Kidney (tissue), 13 donors: ENCODE measurements at regions not wholly inside any gene's neighbourhood (a gene's known extent, or its start where the extent isn't known, plus 50 kb on each side); places are given as distances from the start of the nearest gene placed in this dataset.

Experiments
- DNase-seq, 5 donors: peaks; one replicate each; pipeline ENCODE4 v3.0.0-alpha.2; 2013 to 2020
- FAIRE-seq: peaks from 2 replicates; lab custom pipeline; 2012; peaks lifted over from hg19 to GRCh38; lab: Jason Lieb, UNC
- H3K27ac ChIP-seq, 2 donors: one replicate each; pipeline ENCODE4 v1.7.0; 2013; ENCODE audit warnings: low read depth in 2 of 2, low read length in 2 of 2, inconsistent platforms in 1 of 2
- H3K27me3 ChIP-seq: one replicate; pipeline ENCODE4 v1.7.1; 2013; ENCODE audit warnings: low read length, inconsistent platforms; ENCODE audit not compliant: control insufficient read depth, insufficient read depth
- H3K36me3 ChIP-seq, 3 donors: one replicate each; pipeline versions ENCODE4 v1.7.0 to v1.7.1; 2013; ENCODE audit warnings: low read length in 3 of 3, control low read depth in 1 of 3, inconsistent platforms in 1 of 3; ENCODE audit not compliant: insufficient read depth in 3 of 3, control insufficient read depth in 2 of 3
- H3K4me1 ChIP-seq, 3 donors: one replicate each; pipeline versions ENCODE4 v1.7.0 to v1.7.1; 2013; ENCODE audit warnings: low read length in 3 of 3, inconsistent platforms in 1 of 3, low read depth in 1 of 3; ENCODE audit not compliant: control insufficient read depth in 2 of 3, insufficient read depth in 2 of 3
- H3K4me3 ChIP-seq, 3 donors: one replicate each; pipeline versions ENCODE4 v1.7.0 to v1.8.1; 2013; ENCODE audit warnings: low read length in 3 of 3, control low read depth in 1 of 3, inconsistent platforms in 1 of 3
- H3K9ac ChIP-seq, 3 donors: one replicate each; pipeline versions ENCODE4 v1.7.0 to v1.7.1; 2013; ENCODE audit warnings: low read length in 3 of 3, control low read depth in 1 of 3, inconsistent platforms in 1 of 3
- H3K9me3 ChIP-seq, 3 donors: one replicate each; pipeline versions ENCODE4 v1.7.0 to v1.7.1; 2013; ENCODE audit warnings: low read length in 3 of 3, control low read depth in 1 of 3, inconsistent platforms in 1 of 3; ENCODE audit not compliant: control insufficient read depth in 2 of 3, insufficient read depth in 1 of 3
- CTCF ChIP-seq: IDR thresholded peaks from 3 replicates; pipeline ENCODE4 v1.5.1; 2012; ENCODE audit warnings: mild to moderate bottlenecking, moderate library complexity, borderline replicate concordance; ENCODE audit not compliant: insufficient read depth; ENCODE audit errors: extremely low read depth
- intact Hi-C: fragments of 100-400 bp; cut with DNase I; formaldehyde crosslinking; loops from one replicate; pipeline ENCODE4 v1.11.1; 2022
- donor health status: control.
- donor health status: control.
- donor health status: control.
- donor health status: control.
- donor health status: control.
- donor health status: DM: yes; HTN: yes; CAD: no.
- donor health status: Normal renal cell carcinoma (clear cell type).

- no peaks in the 10 kb centered on the region for H3K4me1 ChIP-seq
- no peaks in the 10 kb centered on the region for H3K9me3 ChIP-seq
- H3K4me3 ChIP-seq, result no peak overlapping the region
- FAIRE-seq (no peak), DNase-seq (no peak)
- no peak for TF ChIP-seq CTCF
- intact Hi-C loops, result no loop called here
- H3K27me3 ChIP-seq, result no peaks in the 10 kb centered on the region
- no peak overlapping the region for H3K9ac ChIP-seq
- H3K36me3 ChIP-seq, result no peaks in the 10 kb centered on the region
- H3K27ac ChIP-seq, result no peak overlapping the region
Measured at GRCh38 chr15:79724804-79725203, 172.0 kb downstream of the MTHFS start.

- H3K9ac ChIP-seq, result no peak overlapping the region
- FAIRE-seq (no peak), DNase-seq (no peak)
- H3K4me3 ChIP-seq, result no peak overlapping the region
- no peaks in the 10 kb centered on the region for H3K36me3 ChIP-seq
- H3K4me1 ChIP-seq, result no peaks in the 10 kb centered on the region
- no peaks in the 10 kb centered on the region for H3K9me3 ChIP-seq
- TF ChIP-seq CTCF, result no peak
- H3K27ac ChIP-seq, result no peak overlapping the region
- H3K27me3 ChIP-seq, result no peaks in the 10 kb centered on the region
- intact Hi-C loops, result no loop called here
Measured at GRCh38 chr15:79728867-79729266, 167.9 kb downstream of the MTHFS start.

- Histone ChIP-seq H3K4me1 (no peaks in the 10 kb centered on the region), H3K9me3 (peaks cover 0 to 12% (median 0%) of the 10 kb centered on the region in 3 donors), H3K4me3 (no peak overlapping the region), H3K27ac (no peak overlapping the region), H3K36me3 (no peaks in the 10 kb centered on the region), H3K27me3 (no peaks in the 10 kb centered on the region), H3K9ac (no peak overlapping the region)
- no peak for DNase-seq
- TF ChIP-seq CTCF, result no peak
- FAIRE-seq, result no peak
- intact Hi-C loops, result no loop called here
Measured at GRCh38 chr15:79736435-79737000, 160.3 kb downstream of the MTHFS start.

GRCh38 chr15:79738143-79738542, 158.7 kb downstream of the MTHFS start:
- no peak for TF ChIP-seq CTCF
- no peak for FAIRE-seq
- intact Hi-C loops, result no loop called here
- Histone ChIP-seq H3K4me1 (no peaks in the 10 kb centered on the region), H3K36me3 (no peaks in the 10 kb centered on the region), H3K4me3 (no peak overlapping the region), H3K9ac (no peak overlapping the region), H3K9me3 (peaks cover 0 to 12% (median 0%) of the 10 kb centered on the region in 3 donors), H3K27me3 (no peaks in the 10 kb centered on the region), H3K27ac (no peak overlapping the region)
- DNase-seq, result no peak
